ENCODE measurements at regions not wholly inside any gene's neighbourhood (a gene's known extent, or its start where the extent isn't known, plus 50 kb on each side); places are given as distances from the start of the nearest gene placed in this dataset.

GRCh38 chr11:122264121-122264520 lies 148.1 kb upstream of the BLID start:
- Mint-ChIP-seq H3K9me3 (ENCODE audit: low read depth) (no peaks in the 10 kb centered on the region), H3K4me3 (ENCODE audit: unreplicated experiment) (no peak overlapping the region), H3K27me3 (ENCODE audit: low read depth) (peaks cover 15% of the 10 kb centered on the region), H3K36me3 (ENCODE audit: low read depth) (no peaks in the 10 kb centered on the region), H3K4me1 (ENCODE audit: low read depth) (peaks cover 5% of the 10 kb centered on the region), H3K27ac (ENCODE audit: unreplicated experiment) (no peak overlapping the region)
- no peak for TF ChIP-seq CTCF (IDR thresholded peaks at IDR 0.05)
- DNase-seq (ENCODE audit: low spot score) = no peak

GRCh38 chr11:122261546-122261945 lies 145.5 kb upstream of the BLID start:
- no peak for TF ChIP-seq CTCF (IDR thresholded peaks at IDR 0.05)
- no peak overlapping the region for H3K27ac Mint-ChIP-seq (ENCODE audit: unreplicated experiment)
- no peaks in the 10 kb centered on the region for H3K36me3 Mint-ChIP-seq (ENCODE audit: low read depth)
- H3K9me3 Mint-ChIP-seq (ENCODE audit: low read depth) = no peaks in the 10 kb centered on the region
- H3K4me1 Mint-ChIP-seq (ENCODE audit: low read depth) = no peaks in the 10 kb centered on the region
- no peak overlapping the region for H3K4me3 Mint-ChIP-seq (ENCODE audit: unreplicated experiment)
- no peak for DNase-seq (ENCODE audit: low spot score)
- peaks cover 15% of the 10 kb centered on the region for H3K27me3 Mint-ChIP-seq (ENCODE audit: low read depth)

- Mint-ChIP-seq H3K36me3 (ENCODE audit: low read depth) (no peaks in the 10 kb centered on the region), H3K9me3 (ENCODE audit: low read depth) (no peaks in the 10 kb centered on the region), H3K27me3 (ENCODE audit: low read depth) (peaks cover 13% of the 10 kb centered on the region), H3K4me3 (ENCODE audit: unreplicated experiment) (no peak overlapping the region), H3K27ac (ENCODE audit: unreplicated experiment) (no peak overlapping the region), H3K4me1 (ENCODE audit: low read depth) (no peaks in the 10 kb centered on the region)
- no peak for DNase-seq (ENCODE audit: low spot score)
- no peak for TF ChIP-seq CTCF (IDR thresholded peaks at IDR 0.05)
These were observed 143.3 kb upstream of the BLID start for GRCh38 chr11:122259195-122259821.

GRCh38 chr11:122258446-122259194 lies 142.6 kb upstream of the BLID start:
- DNase-seq (ENCODE audit: low spot score) = no peak
- Mint-ChIP-seq H3K4me1 (ENCODE audit: low read depth) (peaks cover 3% of the 10 kb centered on the region), H3K9me3 (ENCODE audit: low read depth) (no peaks in the 10 kb centered on the region), H3K36me3 (ENCODE audit: low read depth) (no peaks in the 10 kb centered on the region), H3K4me3 (ENCODE audit: unreplicated experiment) (no peak overlapping the region), H3K27ac (ENCODE audit: unreplicated experiment) (no peak overlapping the region), H3K27me3 (ENCODE audit: low read depth) (peaks cover 13% of the 10 kb centered on the region)
- no peak for TF ChIP-seq CTCF (IDR thresholded peaks at IDR 0.05)

GRCh38 chr11:122253589-122254231 lies 137.7 kb upstream of the BLID start:
- Mint-ChIP-seq H3K9me3 (ENCODE audit: low read depth) (no peaks in the 10 kb centered on the region), H3K27me3 (ENCODE audit: low read depth) (peaks cover 2% of the 10 kb centered on the region), H3K36me3 (ENCODE audit: low read depth) (no peaks in the 10 kb centered on the region), H3K4me1 (ENCODE audit: low read depth) (peaks cover 3% of the 10 kb centered on the region), H3K4me3 (ENCODE audit: unreplicated experiment) (no peak overlapping the region), H3K27ac (ENCODE audit: unreplicated experiment) (no peak overlapping the region)
- DNase-seq (ENCODE audit: low spot score) = no peak
- TF ChIP-seq CTCF (IDR thresholded peaks at IDR 0.05) = no peak

Data from chondrocyte (in vitro differentiated cells).